GM12892 (cell line): ENCODE measurements at regions not wholly inside any gene's neighbourhood (a gene's known extent, or its start where the extent isn't known, plus 50 kb on each side); places are given as distances from the start of the nearest gene placed in this dataset.

Experiments used
- POLR2A ChIP-seq: IDR thresholded peaks from 2 replicates; pipeline ENCODE4 v1.6.1; 2011; ENCODE audit warnings: low read depth, low read length, control low read depth
- POLR2AphosphoS5 ChIP-seq: IDR thresholded peaks from 2 replicates; pipeline ENCODE4 v1.6.1; 2011; ENCODE audit warnings: low read depth, low read length, control low read depth

DNA sequence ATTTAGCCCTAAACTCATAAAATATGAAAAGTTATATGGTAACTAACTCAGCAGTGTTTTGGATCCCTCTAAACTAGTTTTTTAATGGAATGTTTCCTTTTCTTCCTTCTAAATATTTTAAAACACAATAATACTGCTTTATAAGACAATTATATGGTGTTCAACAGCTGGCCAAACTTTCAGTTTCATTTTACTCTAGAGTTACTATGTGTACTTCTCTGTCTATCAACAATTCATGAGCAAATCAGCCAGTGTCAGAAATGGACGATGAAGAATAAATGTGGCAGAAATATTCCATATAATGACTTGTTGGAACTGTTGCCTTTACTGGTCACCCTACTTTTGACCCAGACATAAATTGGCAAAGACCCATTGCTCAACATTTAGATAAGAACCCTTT, 64.8 kb upstream of the CXXC4 start:
- TF ChIP-seq POLR2AphosphoS5 (no peak), POLR2A (no peak)
